KMS-11 (cell line): ENCODE measurements at regions not wholly inside any gene's neighbourhood (a gene's known extent, or its start where the extent isn't known, plus 50 kb on each side); places are given as distances from the start of the nearest gene placed in this dataset.

Experiments used
- H2AFZ ChIP-seq: fragments of 200-600 bp; sonication (generic); 2 replicates; pipeline ENCODE4 v1.6.1; 2016; ENCODE audit warnings: antibody characterized with exemption, mixed run types, low read depth
- H3K27ac ChIP-seq: fragments of 200-600 bp; sonication (generic); 2 replicates; pipeline ENCODE4 v1.6.1; 2016; ENCODE audit warnings: mild to moderate bottlenecking, mixed run types
- H3K27me3 ChIP-seq: fragments of 200-600 bp; sonication (generic); 2 replicates; pipeline ENCODE4 v1.6.1; 2017; ENCODE audit warnings: mild to moderate bottlenecking, low read depth, mixed run types, moderate library complexity; ENCODE audit not compliant: insufficient read depth
- H3K36me3 ChIP-seq: fragments of 200-600 bp; sonication (generic); 2 replicates; pipeline ENCODE4 v1.6.1; 2017; ENCODE audit warnings: mild to moderate bottlenecking, mixed run types; ENCODE audit not compliant: insufficient read depth
- H3K4me1 ChIP-seq: fragments of 200-600 bp; sonication (generic); 2 replicates; pipeline ENCODE4 v1.6.1; 2016; ENCODE audit warnings: mild to moderate bottlenecking, low read depth, mixed run types; ENCODE audit not compliant: poor library complexity, severe bottlenecking
- H3K4me2 ChIP-seq: fragments of 200-600 bp; sonication (generic); 2 replicates; pipeline ENCODE4 v1.7.0; 2016; ENCODE audit warnings: mild to moderate bottlenecking, mixed run types
- H3K4me3 ChIP-seq: fragments of 200-600 bp; sonication (generic); IDR thresholded peaks from 2 replicates; pipeline ENCODE4 v1.6.1; 2017; ENCODE audit warnings: low read depth, low read length, mixed read lengths; ENCODE audit not compliant: insufficient read depth
- H3K79me2 ChIP-seq: fragments of 200-600 bp; sonication (generic); 2 replicates; pipeline ENCODE4 v1.6.1; 2016; ENCODE audit warnings: low read depth, mixed run types; ENCODE audit not compliant: insufficient read depth
- H3K9ac ChIP-seq: fragments of 200-600 bp; sonication (generic); 2 replicates; pipeline ENCODE4 v1.6.1; 2016; ENCODE audit warnings: mild to moderate bottlenecking, mixed run types
- H4K20me1 ChIP-seq: fragments of 200-600 bp; sonication (generic); 2 replicates; pipeline ENCODE4 v1.6.1; 2016; ENCODE audit warnings: mild to moderate bottlenecking, mixed run types; ENCODE audit not compliant: insufficient read depth
- CTCF ChIP-seq: fragments of 200-600 bp; sonication (generic); conservative IDR thresholded peaks from 2 replicates; pipeline ENCODE4 v1.6.1; 2017; ENCODE audit warnings: low read depth, mild to moderate bottlenecking, antibody characterized with exemption, low read length, moderate library complexity, mixed read lengths

- Histone ChIP-seq H3K4me2 (no peak overlapping the region), H3K4me3 (no peak overlapping the region), H2AFZ (no peak overlapping the region), H3K79me2 (no peaks in the 10 kb centered on the region), H3K4me1 (no peaks in the 10 kb centered on the region), H4K20me1 (no peaks in the 10 kb centered on the region), H3K27ac (no peak overlapping the region), H3K27me3 (no peaks in the 10 kb centered on the region), H3K9ac (no peak overlapping the region), H3K36me3 (no peaks in the 10 kb centered on the region)
- TF ChIP-seq CTCF, result no peak
Observed at GRCh38 chr18:56199580-56200330, 438.6 kb downstream of the TXNL1 start.

- no peaks in the 10 kb centered on the region for H4K20me1 ChIP-seq
- no peaks in the 10 kb centered on the region for H3K4me1 ChIP-seq
- no peak overlapping the region for H3K4me3 ChIP-seq
- TF ChIP-seq CTCF, result no peak
- no peaks in the 10 kb centered on the region for H3K36me3 ChIP-seq
- H3K4me2 ChIP-seq, result no peak overlapping the region
- no peak overlapping the region for H2AFZ ChIP-seq
- no peaks in the 10 kb centered on the region for H3K27me3 ChIP-seq
- no peak overlapping the region for H3K27ac ChIP-seq
- no peaks in the 10 kb centered on the region for H3K79me2 ChIP-seq
- no peak overlapping the region for H3K9ac ChIP-seq
Observed at GRCh38 chr18:56197241-56197859, 441.0 kb downstream of the TXNL1 start.

GRCh38 chr18:56196495-56197225, 441.7 kb downstream of the TXNL1 start:
- Histone ChIP-seq H3K4me2 (no peak overlapping the region), H2AFZ (no peak overlapping the region), H3K4me1 (no peaks in the 10 kb centered on the region), H3K27me3 (no peaks in the 10 kb centered on the region), H3K9ac (no peak overlapping the region), H3K27ac (no peak overlapping the region), H3K36me3 (no peaks in the 10 kb centered on the region), H4K20me1 (no peaks in the 10 kb centered on the region), H3K79me2 (no peaks in the 10 kb centered on the region), H3K4me3 (no peak overlapping the region)
- no peak for TF ChIP-seq CTCF

- Histone ChIP-seq H3K4me2 (no peak overlapping the region), H3K79me2 (no peaks in the 10 kb centered on the region), H3K27ac (no peak overlapping the region), H3K4me3 (no peak overlapping the region), H4K20me1 (no peaks in the 10 kb centered on the region), H2AFZ (no peak overlapping the region), H3K9ac (no peak overlapping the region), H3K4me1 (no peaks in the 10 kb centered on the region), H3K27me3 (no peaks in the 10 kb centered on the region), H3K36me3 (no peaks in the 10 kb centered on the region)
- no peak for TF ChIP-seq CTCF
Observed at GRCh38 chr18:56191334-56191733, 447.1 kb downstream of the TXNL1 start.
